GM12801 (cell line): ENCODE measurements at regions not wholly inside any gene's neighbourhood (a gene's known extent, or its start where the extent isn't known, plus 50 kb on each side); places are given as distances from the start of the nearest gene placed in this dataset.

Experiments
- TF ChIP-seq, protein P1 (sequence below): IDR thresholded peaks from one replicate; pipeline ENCODE4 v1.5.1; 2011; ENCODE audit warnings: control low read depth; ENCODE audit not compliant: insufficient read length; ENCODE audit errors: extremely low read depth

DNA sequence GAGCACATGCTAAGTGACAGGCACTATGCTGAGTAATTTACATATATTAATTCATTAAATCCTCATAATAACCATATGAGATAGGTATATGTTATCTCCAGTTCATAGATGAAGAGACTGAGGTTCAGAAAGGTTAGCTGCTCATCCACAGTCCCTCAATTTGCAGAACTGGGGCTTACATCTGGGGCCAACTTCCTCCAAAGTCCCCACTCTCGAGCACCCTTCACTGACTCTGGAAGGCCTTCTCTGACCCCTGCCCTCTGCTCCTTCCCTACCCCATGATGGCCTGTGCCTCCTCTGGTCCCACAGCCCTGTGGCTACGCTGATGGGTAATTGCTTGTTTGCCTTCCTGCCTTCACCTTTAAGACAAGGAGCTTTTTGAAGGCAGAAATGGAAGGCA lies 71.6 kb downstream of the C5orf15 start:
- TF ChIP-seq, protein P1, sequence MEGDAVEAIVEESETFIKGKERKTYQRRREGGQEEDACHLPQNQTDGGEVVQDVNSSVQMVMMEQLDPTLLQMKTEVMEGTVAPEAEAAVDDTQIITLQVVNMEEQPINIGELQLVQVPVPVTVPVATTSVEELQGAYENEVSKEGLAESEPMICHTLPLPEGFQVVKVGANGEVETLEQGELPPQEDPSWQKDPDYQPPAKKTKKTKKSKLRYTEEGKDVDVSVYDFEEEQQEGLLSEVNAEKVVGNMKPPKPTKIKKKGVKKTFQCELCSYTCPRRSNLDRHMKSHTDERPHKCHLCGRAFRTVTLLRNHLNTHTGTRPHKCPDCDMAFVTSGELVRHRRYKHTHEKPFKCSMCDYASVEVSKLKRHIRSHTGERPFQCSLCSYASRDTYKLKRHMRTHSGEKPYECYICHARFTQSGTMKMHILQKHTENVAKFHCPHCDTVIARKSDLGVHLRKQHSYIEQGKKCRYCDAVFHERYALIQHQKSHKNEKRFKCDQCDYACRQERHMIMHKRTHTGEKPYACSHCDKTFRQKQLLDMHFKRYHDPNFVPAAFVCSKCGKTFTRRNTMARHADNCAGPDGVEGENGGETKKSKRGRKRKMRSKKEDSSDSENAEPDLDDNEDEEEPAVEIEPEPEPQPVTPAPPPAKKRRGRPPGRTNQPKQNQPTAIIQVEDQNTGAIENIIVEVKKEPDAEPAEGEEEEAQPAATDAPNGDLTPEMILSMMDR = no peak

DNA sequence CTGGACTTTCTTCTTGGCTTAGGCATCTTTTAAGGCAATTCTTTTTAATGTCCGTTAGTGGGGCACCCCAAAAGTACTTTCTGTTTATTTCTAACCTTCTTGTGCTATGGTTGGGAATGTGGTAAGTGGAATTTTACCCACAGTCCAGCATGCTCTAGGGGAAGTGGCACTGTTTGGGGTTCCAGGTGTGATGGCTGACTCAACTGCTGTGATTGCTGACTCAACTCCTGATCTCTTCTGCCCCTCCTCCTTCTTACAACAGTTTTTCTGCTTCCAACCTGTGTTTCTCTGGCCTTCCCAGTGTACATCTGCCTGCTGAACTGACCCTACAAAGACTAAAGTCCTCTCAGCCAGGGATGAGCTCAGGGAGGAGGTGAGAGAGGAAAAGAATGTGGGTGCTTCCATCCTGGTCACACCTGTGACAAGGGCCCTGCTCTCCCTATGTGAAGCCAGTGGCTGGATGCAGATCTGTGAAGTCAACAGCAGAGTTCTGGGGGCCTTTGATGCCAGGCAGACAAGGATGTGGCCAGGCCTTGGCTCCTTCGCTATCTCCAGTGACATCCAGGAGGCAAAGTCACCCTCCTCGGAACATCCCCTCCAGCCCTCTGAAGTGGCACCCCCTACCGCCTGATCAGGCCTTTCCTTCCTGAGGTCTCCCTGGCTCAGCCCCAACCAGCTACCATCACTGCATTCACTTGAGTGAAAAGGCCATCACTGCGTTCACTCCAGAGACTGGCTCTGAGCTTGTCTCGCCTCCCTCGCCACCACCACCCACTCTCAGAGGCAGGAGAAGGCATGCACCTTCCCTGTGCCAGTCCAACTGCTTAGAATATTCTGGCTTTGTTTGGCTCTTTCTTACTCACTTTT lies 72.2 kb downstream of the C5orf15 start:
- TF ChIP-seq, protein P1 = no peak

DNA sequence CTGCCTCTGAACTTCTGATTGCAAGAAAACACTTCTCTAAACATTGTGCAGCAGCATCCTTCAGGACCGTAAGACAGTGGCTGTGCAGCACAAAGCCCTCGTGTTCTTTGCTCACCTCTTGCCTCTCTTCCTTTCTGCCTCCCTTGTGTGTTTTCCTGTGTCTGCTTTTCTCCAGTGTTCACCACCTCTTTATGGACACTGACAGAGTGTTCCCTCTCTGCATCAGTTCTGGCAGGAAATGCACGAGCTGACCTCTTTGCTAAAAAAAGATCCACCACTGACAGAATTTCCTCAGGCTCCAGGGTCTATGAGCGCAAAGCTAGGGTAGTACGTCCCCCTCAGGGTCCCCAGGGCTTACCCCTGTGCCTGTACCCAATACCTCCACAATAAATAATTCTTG lies 74.3 kb downstream of the C5orf15 start:
- TF ChIP-seq, protein P1 = no peak

DNA sequence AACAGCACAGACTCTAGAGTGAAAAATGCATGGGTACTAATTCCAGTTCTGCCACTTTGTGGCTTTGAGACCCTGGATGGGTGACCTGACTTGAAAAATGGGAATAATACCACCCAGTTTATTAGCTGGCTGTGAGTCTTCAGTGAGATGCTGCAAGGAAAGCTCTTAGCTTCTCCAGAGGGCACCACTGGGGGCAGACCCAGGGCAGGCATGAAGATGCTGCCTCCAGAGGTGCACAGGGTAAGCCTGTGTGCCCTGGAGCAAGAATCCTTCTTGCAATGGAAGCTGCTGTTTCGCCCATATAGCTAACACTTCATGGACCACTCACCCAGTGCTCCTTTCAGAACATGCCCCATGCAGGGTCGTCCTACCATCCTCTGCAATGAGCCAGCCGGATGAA lies 75.7 kb downstream of the C5orf15 start:
- TF ChIP-seq, protein P1 = no peak

DNA sequence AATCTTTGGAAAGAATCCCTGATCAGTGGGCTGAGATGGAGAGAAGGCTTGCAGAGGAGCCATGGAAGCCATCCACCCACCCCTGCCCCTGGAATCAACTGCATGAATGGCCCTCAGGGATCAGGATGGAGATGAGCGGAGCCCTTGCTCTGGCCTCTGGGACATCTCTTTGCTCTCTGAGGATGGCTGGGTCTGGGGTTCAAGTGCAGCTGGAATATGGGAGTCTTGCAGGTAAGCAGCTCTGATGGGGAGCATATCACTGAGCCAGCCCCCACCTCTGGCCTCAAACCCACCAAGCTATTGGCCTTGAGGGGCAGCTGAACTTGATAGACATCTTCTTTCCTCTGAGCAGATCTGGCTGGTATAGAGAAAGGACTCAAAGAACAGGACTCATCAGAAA lies 76.1 kb downstream of the C5orf15 start:
- TF ChIP-seq, protein P1 = no peak

DNA sequence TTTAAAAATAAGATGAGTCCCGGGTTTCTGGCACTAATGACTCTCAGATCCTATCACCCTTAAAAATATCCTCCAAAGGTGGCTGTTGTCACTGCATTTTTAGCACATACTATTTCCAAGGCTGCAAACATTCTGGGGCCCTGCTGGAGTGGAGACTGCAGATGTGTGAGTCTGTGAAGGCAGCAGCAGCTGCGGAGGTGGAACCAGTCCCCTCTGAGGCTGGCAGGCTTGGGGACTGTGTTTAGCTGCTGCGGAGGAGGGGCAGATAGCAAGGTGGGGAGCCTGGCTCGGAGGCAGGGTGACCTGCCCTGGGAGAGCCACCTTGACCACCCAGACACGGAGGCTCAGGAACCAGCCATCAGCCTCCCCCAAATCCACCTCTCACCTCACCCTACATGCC lies 77.0 kb downstream of the C5orf15 start:
- TF ChIP-seq, protein P1 = no peak

DNA sequence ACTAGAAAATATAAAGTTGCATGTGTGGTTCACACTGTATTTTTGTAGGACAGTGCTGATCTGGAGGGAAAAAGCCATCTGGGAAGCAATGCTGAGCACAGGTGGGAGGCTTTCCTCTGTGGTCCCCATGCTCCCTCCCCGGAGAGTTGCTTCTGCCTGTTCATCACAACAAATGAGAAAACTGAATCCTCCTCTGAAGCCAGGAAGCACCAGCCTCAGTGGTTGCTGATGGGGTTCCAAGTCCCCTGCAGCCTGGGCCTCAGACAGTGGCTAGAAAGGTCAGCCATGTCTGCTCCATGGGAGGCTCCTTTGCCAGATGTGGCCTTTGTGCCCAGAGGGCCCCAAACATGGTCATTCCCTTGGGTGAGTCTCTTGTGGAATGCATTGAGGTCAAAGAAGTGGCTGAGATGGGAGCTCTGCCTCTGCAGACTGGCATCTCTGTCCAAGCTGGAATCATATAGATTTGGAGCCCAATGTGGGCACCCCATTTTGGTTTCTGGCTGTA lies 77.6 kb downstream of the C5orf15 start:
- TF ChIP-seq, protein P1 = no peak
